HT-29 (cell line): ENCODE measurements at regions not wholly inside any gene's neighbourhood (a gene's known extent, or its start where the extent isn't known, plus 50 kb on each side); places are given as distances from the start of the nearest gene placed in this dataset.
"Not testable (repeated sequence)": the region's sequence is repeated elsewhere in the genome, so short reads cannot be mapped to it uniquely, and the experiment has no call there.

ENCODE experiments used
- DNase-seq: peaks from one replicate; pipeline ENCODE4 v3.0.0-alpha.2; 2015; ENCODE audit warnings: low spot score

- no peak for DNase-seq
These were observed 130.9 kb downstream of the DIRAS2 start for GRCh38 chr9:90511711-90512110.

GRCh38 chr9:90514877-90515276 is 127.7 kb downstream of the DIRAS2 start:
- DNase-seq, result no peak

- no peak for DNase-seq
These were observed 127.1 kb downstream of the DIRAS2 start for GRCh38 chr9:90515510-90515909.

- peak; percentile 28 for DNase-seq
These were observed 125.5 kb downstream of the DIRAS2 start for GRCh38 chr9:90517103-90517502.

GRCh38 chr9:90521811-90522570 is 120.6 kb downstream of the DIRAS2 start:
- no peak for DNase-seq

GRCh38 chr9:90523958-90524357 is 118.7 kb downstream of the DIRAS2 start:
- no peak for DNase-seq

- DNase-seq, result no peak
These were observed 116.2 kb downstream of the DIRAS2 start for GRCh38 chr9:90526386-90526785.

- not testable (repeated sequence) for DNase-seq
These were observed 106.5 kb downstream of the DIRAS2 start for GRCh38 chr9:90536094-90536493.

- DNase-seq, result no peak
These were observed 104.1 kb downstream of the DIRAS2 start for GRCh38 chr9:90538566-90538965.

GRCh38 chr9:90539286-90539685 is 103.3 kb downstream of the DIRAS2 start:
- no peak for DNase-seq

GRCh38 chr9:90540734-90541133 is 101.9 kb downstream of the DIRAS2 start:
- no peak for DNase-seq

GRCh38 chr9:90544488-90544887 is 98.1 kb downstream of the DIRAS2 start:
- DNase-seq, result no peak

GRCh38 chr9:90546200-90546599 is 96.4 kb downstream of the DIRAS2 start:
- peak; percentile 35 for DNase-seq

- peak; percentile 35 for DNase-seq
These were observed 94.7 kb downstream of the DIRAS2 start for GRCh38 chr9:90547896-90548295.

GRCh38 chr9:90552317-90552716 is 90.3 kb downstream of the DIRAS2 start:
- no peak for DNase-seq

GRCh38 chr9:90555351-90556057 is 87.1 kb downstream of the DIRAS2 start:
- DNase-seq, result no peak

- DNase-seq, result no peak
These were observed 85.5 kb downstream of the DIRAS2 start for GRCh38 chr9:90556897-90557675.

- DNase-seq, result no peak
These were observed 83.2 kb downstream of the DIRAS2 start for GRCh38 chr9:90559075-90560073.
